B cell (primary cell): ENCODE measurements at regions not wholly inside any gene's neighbourhood (a gene's known extent, or its start where the extent isn't known, plus 50 kb on each side); places are given as distances from the start of the nearest gene placed in this dataset.

Experiments used
- ATAC-seq: fragments of 200-7000 bp; cut with Tn5 transposase; one replicate; pipeline ENCODE4 v1.10.0; 2021; ENCODE audit warnings: low read depth, mild to moderate bottlenecking, moderate number of reproducible peaks, moderate library complexity
- CTCF ChIA-PET: fragments of 350-600 bp; sonication (Branson Sonifier 250); formaldehyde crosslinking; loops from one replicate; lab custom pipeline; 2021; ENCODE audit warnings: antibody characterized with exemption, inconsistent platforms; lab: Charles Lee
- POLR2A ChIA-PET: fragments of 350-600 bp; sonication (Branson Sonifier 250); formaldehyde crosslinking; loops from one replicate; lab custom pipeline; 2021; ENCODE audit warnings: antibody characterized with exemption; lab: Charles Lee
- DNase-seq: peaks from one replicate; pipeline ENCODE4 v3.0.0; 2013
- H2AFZ ChIP-seq: 2 replicates; pipeline ENCODE4 v1.6.1; 2012; ENCODE audit warnings: mild to moderate bottlenecking, low read depth, low read length; ENCODE audit not compliant: insufficient read depth, poor library complexity, severe bottlenecking
- H3K27ac ChIP-seq, 2 donors: 1 replicate in 1 of 2; 2 replicates in 1 of 2; pipeline ENCODE4 v1.5.1; 2012 to 2013; ENCODE audit warnings: low read length in 2 of 2, mild to moderate bottlenecking in 2 of 2, moderate library complexity in 1 of 2
- H3K27me3 ChIP-seq, 4 experiments: fragments of 200-600 bp in 1 of 4; sonication (generic) in 1 of 4; replicated peaks in 1 of 4; 1 replicate in 2 of 4; 2 replicates in 2 of 4; pipeline versions ENCODE4 v1.6.1 to v1.7.0; 2013 to 2016; ENCODE audit warnings: low read length in 3 of 4, mild to moderate bottlenecking in 2 of 4, mixed read lengths in 1 of 4, moderate library complexity in 1 of 4; ENCODE audit not compliant: insufficient read depth in 4 of 4, control insufficient read depth in 3 of 4; ENCODE audit errors: control extremely low read depth in 1 of 4
- H3K36me3 ChIP-seq, 2 experiments: replicated peaks in 1 of 2; 1 replicate in 1 of 2; 2 replicates in 1 of 2; pipeline versions ENCODE4 v1.6.1 to v1.7.1; 2013; ENCODE audit warnings: low read length in 1 of 2; ENCODE audit not compliant: insufficient read depth in 2 of 2, control insufficient read depth in 1 of 2; ENCODE audit errors: control extremely low read depth in 1 of 2, extremely low read depth in 1 of 2
- H3K4me1 ChIP-seq, 2 donors: fragments of 200-600 bp in 1 of 2; sonication (generic) in 1 of 2; 1 replicate in 1 of 2; 2 replicates in 1 of 2; pipeline versions ENCODE4 v1.5.1 to v1.6.1; 2013 to 2017; ENCODE audit warnings: low read length in 2 of 2; ENCODE audit not compliant: control insufficient read depth in 2 of 2, insufficient read depth in 2 of 2
- H3K4me2 ChIP-seq: replicated peaks from 2 replicates; pipeline ENCODE3; 2012; ENCODE audit warnings: mild to moderate bottlenecking, low read depth, low read length; ENCODE audit not compliant: poor library complexity, severe bottlenecking
- H3K4me3 ChIP-seq, 5 experiments: fragments of 200-600 bp in 1 of 5; sonication (generic) in 1 of 5; 1 replicate in 3 of 5; 2 replicates in 2 of 5; pipeline versions ENCODE4 v1.5.1 to v1.7.0; 2011 to 2016; ENCODE audit warnings: low read length in 4 of 5, mild to moderate bottlenecking in 4 of 5, low read depth in 2 of 5, control low read depth in 1 of 5, moderate library complexity in 1 of 5; ENCODE audit not compliant: insufficient read depth in 1 of 5; ENCODE audit errors: control extremely low read depth in 1 of 5, extremely low read depth in 1 of 5
- H3K79me2 ChIP-seq: fragments of 200-600 bp; sonication (generic); one replicate; pipeline ENCODE4 v1.6.0; 2016; ENCODE audit warnings: low read length; ENCODE audit not compliant: control insufficient read depth, insufficient read depth
- H3K9ac ChIP-seq: fragments of 200-600 bp; sonication (generic); 2 replicates; pipeline ENCODE4 v1.6.1; 2017; ENCODE audit warnings: mild to moderate bottlenecking, low read length, moderate library complexity
- H3K9me3 ChIP-seq, 3 donors: one replicate each; pipeline versions ENCODE4 v1.6.1 to v1.7.1; 2013; ENCODE audit warnings: low read length in 2 of 3; ENCODE audit not compliant: control insufficient read depth in 2 of 3, insufficient read depth in 1 of 3; ENCODE audit errors: control extremely low read depth in 1 of 3
- H4K20me1 ChIP-seq: 2 replicates; pipeline ENCODE4 v1.6.0; 2012; ENCODE audit warnings: mild to moderate bottlenecking, low read length; ENCODE audit not compliant: insufficient read depth, control insufficient read depth, poor library complexity, severe bottlenecking
- H3K27ac Mint-ChIP-seq: one replicate; pipeline ENCODE4 v1.8.0; 2021; ENCODE audit warnings: mixed read lengths
- H3K27me3 Mint-ChIP-seq: one replicate; pipeline ENCODE4 v1.8.0; 2021; ENCODE audit warnings: mixed read lengths
- H3K4me1 Mint-ChIP-seq: one replicate; pipeline ENCODE4 v1.8.0; 2021; ENCODE audit warnings: mixed read lengths
- H3K4me3 Mint-ChIP-seq: one replicate; pipeline ENCODE4 v1.8.0; 2021; ENCODE audit warnings: mixed read lengths
- H3K9me3 Mint-ChIP-seq: one replicate; pipeline ENCODE4 v1.8.0; 2022; ENCODE audit warnings: mixed read lengths; ENCODE audit not compliant: insufficient read depth
- EZH2 ChIP-seq: IDR thresholded peaks from 2 replicates; pipeline ENCODE4 v1.6.1; 2012; ENCODE audit warnings: borderline replicate concordance, low read depth, mild to moderate bottlenecking, moderate library complexity, low read length; ENCODE audit not compliant: insufficient read depth, poor library complexity, severe bottlenecking
- WGBS: methylation state at CpG from one replicate; pipeline ENCODE4 v1.1.5; 2013; ENCODE audit warnings: missing lambda C conversion rate; ENCODE audit not compliant: insufficient coverage; 5-methylcytosine and 5-hydroxymethylcytosine counted together
- intact Hi-C: fragments of 100-400 bp; cut with micrococcal nuclease; formaldehyde crosslinking; loops from one replicate; pipeline ENCODE4 v1.10.0; 2022
- TF ChIP-seq, protein P1 (sequence below): fragments of 200-600 bp; IDR thresholded peaks from one replicate; pipeline ENCODE4 v1.8.0; 2022; ENCODE audit warnings: antibody characterized with exemption, mild to moderate bottlenecking

DNA sequence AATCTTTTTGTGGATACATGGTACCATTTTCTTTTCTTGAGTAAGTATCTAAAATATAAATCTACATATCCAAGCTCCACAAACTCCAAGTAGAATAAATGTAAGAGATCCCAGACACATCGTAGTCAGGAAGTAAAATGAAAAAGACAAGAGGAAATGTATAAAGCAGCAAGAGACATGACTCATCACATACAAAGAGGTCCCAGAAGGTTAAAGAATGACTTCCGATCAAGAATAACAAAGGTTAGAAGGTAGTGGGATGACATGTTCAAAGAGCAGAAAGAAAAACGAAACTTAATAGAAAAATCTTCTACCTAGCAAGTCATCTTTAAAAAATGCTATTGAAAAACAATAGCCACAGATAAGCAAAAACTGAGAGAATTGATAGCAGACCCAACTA is 705.8 kb downstream of the NR2F2 start:
- H3K27me3 Mint-ChIP-seq, result no peaks in the 10 kb centered on the region
- no peaks in the 10 kb centered on the region for H3K4me1 ChIP-seq
- no peak overlapping the region for H3K4me3 Mint-ChIP-seq
- H3K4me2 ChIP-seq, result no peak overlapping the region
- no peak overlapping the region for H3K27ac Mint-ChIP-seq
- H3K4me1 Mint-ChIP-seq, result no peaks in the 10 kb centered on the region
- H3K36me3 ChIP-seq, result no peaks in the 10 kb centered on the region
- no peaks in the 10 kb centered on the region for H3K9me3 ChIP-seq
- no peak overlapping the region for H2AFZ ChIP-seq
- H3K27ac ChIP-seq, result no peak overlapping the region
- no peak for TF ChIP-seq EZH2
- TF ChIP-seq, protein P1, sequence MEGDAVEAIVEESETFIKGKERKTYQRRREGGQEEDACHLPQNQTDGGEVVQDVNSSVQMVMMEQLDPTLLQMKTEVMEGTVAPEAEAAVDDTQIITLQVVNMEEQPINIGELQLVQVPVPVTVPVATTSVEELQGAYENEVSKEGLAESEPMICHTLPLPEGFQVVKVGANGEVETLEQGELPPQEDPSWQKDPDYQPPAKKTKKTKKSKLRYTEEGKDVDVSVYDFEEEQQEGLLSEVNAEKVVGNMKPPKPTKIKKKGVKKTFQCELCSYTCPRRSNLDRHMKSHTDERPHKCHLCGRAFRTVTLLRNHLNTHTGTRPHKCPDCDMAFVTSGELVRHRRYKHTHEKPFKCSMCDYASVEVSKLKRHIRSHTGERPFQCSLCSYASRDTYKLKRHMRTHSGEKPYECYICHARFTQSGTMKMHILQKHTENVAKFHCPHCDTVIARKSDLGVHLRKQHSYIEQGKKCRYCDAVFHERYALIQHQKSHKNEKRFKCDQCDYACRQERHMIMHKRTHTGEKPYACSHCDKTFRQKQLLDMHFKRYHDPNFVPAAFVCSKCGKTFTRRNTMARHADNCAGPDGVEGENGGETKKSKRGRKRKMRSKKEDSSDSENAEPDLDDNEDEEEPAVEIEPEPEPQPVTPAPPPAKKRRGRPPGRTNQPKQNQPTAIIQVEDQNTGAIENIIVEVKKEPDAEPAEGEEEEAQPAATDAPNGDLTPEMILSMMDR, result no peak
- WGBS, result no CpG with 5 or more reads among the region's 3 CpGs
- CTCF ChIA-PET, result no interaction called here
- no peak overlapping the region for H3K9ac ChIP-seq
- no peaks in the 10 kb centered on the region for H3K27me3 ChIP-seq
- peaks cover 4% of the 10 kb centered on the region for H3K9me3 Mint-ChIP-seq
- no peak for DNase-seq
- POLR2A ChIA-PET, result no interaction called here
- no peaks in the 10 kb centered on the region for H4K20me1 ChIP-seq
- H3K79me2 ChIP-seq, result no peaks in the 10 kb centered on the region
- no peak overlapping the region for H3K4me3 ChIP-seq
- ATAC-seq, result no peak
- intact Hi-C loops, result no loop called here

DNA sequence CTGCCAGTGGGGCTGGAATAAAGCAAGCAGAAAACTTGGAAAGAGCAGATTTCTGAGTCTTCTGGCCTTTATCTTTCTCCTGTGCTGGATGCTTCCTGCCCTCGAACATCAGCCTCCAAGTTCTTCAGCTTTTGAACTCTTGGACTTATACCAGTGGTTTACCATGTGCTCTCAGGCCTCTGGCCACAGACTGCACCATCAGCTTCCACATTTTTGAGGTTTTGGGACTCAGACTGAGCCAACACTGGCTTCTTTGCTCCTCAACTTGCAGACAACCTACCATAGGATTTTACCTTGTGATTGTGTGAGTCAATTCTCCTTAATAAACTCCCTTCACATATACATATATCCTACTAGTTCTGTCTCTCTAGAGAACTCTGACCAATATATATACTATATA is 706.6 kb downstream of the NR2F2 start:
- no peaks in the 10 kb centered on the region for H3K4me1 ChIP-seq
- no peaks in the 10 kb centered on the region for H4K20me1 ChIP-seq
- no peaks in the 10 kb centered on the region for H3K36me3 ChIP-seq
- Mint-ChIP-seq H3K27me3 (no peaks in the 10 kb centered on the region), H3K27ac (no peak overlapping the region), H3K4me1 (no peaks in the 10 kb centered on the region), H3K9me3 (peaks cover 4% of the 10 kb centered on the region), H3K4me3 (no peak overlapping the region)
- ChIA-PET POLR2A (no interaction called here), CTCF (no interaction called here)
- DNase-seq, result no peak
- TF ChIP-seq, protein P1, result no peak
- TF ChIP-seq EZH2, result no peak
- ATAC-seq, result no peak
- no peak overlapping the region for H3K4me3 ChIP-seq
- no peak overlapping the region for H3K9ac ChIP-seq
- H3K4me2 ChIP-seq, result no peak overlapping the region
- no peaks in the 10 kb centered on the region for H3K79me2 ChIP-seq
- no peak overlapping the region for H2AFZ ChIP-seq
- no peak overlapping the region for H3K27ac ChIP-seq
- WGBS, result 60% methylated on average over 1 of the region's 1 CpG
- intact Hi-C loops, result no loop called here
- no peaks in the 10 kb centered on the region for H3K27me3 ChIP-seq
- no peaks in the 10 kb centered on the region for H3K9me3 ChIP-seq
